SU-DHL-6 (cell line): ENCODE measurements at regions not wholly inside any gene's neighbourhood (a gene's known extent, or its start where the extent isn't known, plus 50 kb on each side); places are given as distances from the start of the nearest gene placed in this dataset.

Experiments used
- CTCF ChIP-seq: fragments of 200-600 bp; sonication (generic); IDR thresholded peaks from one replicate; pipeline ENCODE4 v1.5.1; 2017; ENCODE audit warnings: antibody characterized with exemption, mild to moderate bottlenecking, low read length, moderate library complexity; ENCODE audit not compliant: insufficient read depth, poor library complexity, severe bottlenecking
- EZH2phosphoT487 ChIP-seq: fragments of 200-600 bp; sonication (generic), shearing (Covaris generic); conservative IDR thresholded peaks from 2 replicates; pipeline ENCODE4 v1.6.1; 2018; ENCODE audit warnings: mild to moderate bottlenecking, antibody characterized with exemption, low read length, moderate library complexity, mixed read lengths

- TF ChIP-seq CTCF: no peak
- TF ChIP-seq EZH2phosphoT487: no peak
Measured at GRCh38 chr15:99450896-99451358, 114.9 kb upstream of the MEF2A start.
